Hepatic stellate cell (primary cell): ENCODE measurements at regions not wholly inside any gene's neighbourhood (a gene's known extent, or its start where the extent isn't known, plus 50 kb on each side); places are given as distances from the start of the nearest gene placed in this dataset.
A peak's percentile ranks its signal among the peaks of the same experiment; 100 is the strongest.
"Not testable (repeated sequence)": the region's sequence is repeated elsewhere in the genome, so short reads cannot be mapped to it uniquely, and the experiment has no call there.

Experiments
- DNase-seq: peaks from one replicate; pipeline ENCODE4 v3.0.0; 2011; ENCODE audit warnings: low spot score

- DNase-seq = no peak
Measured at GRCh38 chr5:88666761-88667495, 216.1 kb downstream of the MEF2C start.

- DNase-seq = no peak
Measured at GRCh38 chr5:88665750-88666215, 217.2 kb downstream of the MEF2C start.

GRCh38 chr5:88664645-88665044 lies 218.3 kb downstream of the MEF2C start:
- no peak for DNase-seq

GRCh38 chr5:88663793-88664216 lies 219.2 kb downstream of the MEF2C start:
- DNase-seq = no peak

GRCh38 chr5:88662846-88663245 lies 220.1 kb downstream of the MEF2C start:
- DNase-seq = no peak

GRCh38 chr5:88661806-88662207 lies 221.2 kb downstream of the MEF2C start:
- no peak for DNase-seq

- peak; percentile 84 for DNase-seq
Measured at GRCh38 chr5:88660947-88661805, 221.8 kb downstream of the MEF2C start.

GRCh38 chr5:88660264-88660946 lies 222.6 kb downstream of the MEF2C start:
- no peak for DNase-seq

GRCh38 chr5:88659529-88660263 lies 223.3 kb downstream of the MEF2C start:
- DNase-seq = no peak

GRCh38 chr5:88658886-88659285 lies 224.1 kb downstream of the MEF2C start:
- no peak for DNase-seq

- DNase-seq = no peak
Measured at GRCh38 chr5:88657906-88658775, 224.8 kb downstream of the MEF2C start.

- DNase-seq = no peak
Measured at GRCh38 chr5:88657136-88657535, 225.8 kb downstream of the MEF2C start.

- no peak for DNase-seq
Measured at GRCh38 chr5:88656221-88656950, 226.6 kb downstream of the MEF2C start.

GRCh38 chr5:88653471-88653870 lies 229.5 kb downstream of the MEF2C start:
- no peak for DNase-seq

GRCh38 chr5:88647901-88648300 lies 235.1 kb downstream of the MEF2C start:
- no peak for DNase-seq

GRCh38 chr5:88646866-88647265 lies 236.1 kb downstream of the MEF2C start:
- no peak for DNase-seq

- DNase-seq = no peak
Measured at GRCh38 chr5:88644676-88645075, 238.3 kb downstream of the MEF2C start.

- no peak for DNase-seq
Measured at GRCh38 chr5:88643315-88643714, 239.7 kb downstream of the MEF2C start.

- DNase-seq = no peak
Measured at GRCh38 chr5:88634014-88634413, 249.0 kb downstream of the MEF2C start.

- DNase-seq = not testable (repeated sequence)
Measured at GRCh38 chr5:88622890-88623289, 260.1 kb downstream of the MEF2C start.
